Right lobe of liver (tissue), 4 donors: ENCODE measurements at regions not wholly inside any gene's neighbourhood (a gene's known extent, or its start where the extent isn't known, plus 50 kb on each side); places are given as distances from the start of the nearest gene placed in this dataset.

ENCODE experiments used
- POLR2A ChIP-seq: fragments of 450-650 bp; IDR thresholded peaks from one replicate; pipeline ENCODE4 v1.6.1; 2017; ENCODE audit warnings: antibody characterized with exemption, mild to moderate bottlenecking
- TF ChIP-seq, protein P1 (sequence below), 4 donors: fragments of 200-600 bp in 3 of 4; fragments of 450-650 bp in 1 of 4; IDR thresholded peaks; one replicate each; pipeline versions ENCODE4 v1.5.1 to v1.8.0; 2016 to 2022; ENCODE audit warnings: antibody characterized with exemption in 4 of 4, mild to moderate bottlenecking in 2 of 4
- donor health status: DM: no; HTN: no; CAD: no.
- donor health status: DM: no; HTN: no; CAD: no.
- donor health status: DM: no; HTN: yes; CAD: no.

DNA sequence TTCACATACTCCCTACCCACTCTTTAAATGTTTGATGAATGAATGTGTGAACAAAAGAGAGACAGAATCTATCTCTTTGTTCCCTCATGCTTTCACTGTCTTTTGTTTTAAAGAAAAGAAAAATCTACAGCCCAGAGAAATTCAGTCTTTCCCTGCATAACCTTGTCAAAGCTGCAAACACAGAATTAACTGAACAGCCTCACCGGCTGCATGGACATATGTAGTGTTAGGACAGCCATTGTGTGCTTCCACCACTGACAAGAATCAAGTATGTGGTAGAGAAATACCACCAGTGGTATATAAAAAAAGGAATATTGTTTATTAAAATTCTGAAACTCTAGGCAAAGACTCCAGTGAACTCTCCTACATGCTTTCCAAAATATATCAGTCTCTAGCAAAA, 348.4 kb upstream of the NBEA start:
- TF ChIP-seq, protein P1, sequence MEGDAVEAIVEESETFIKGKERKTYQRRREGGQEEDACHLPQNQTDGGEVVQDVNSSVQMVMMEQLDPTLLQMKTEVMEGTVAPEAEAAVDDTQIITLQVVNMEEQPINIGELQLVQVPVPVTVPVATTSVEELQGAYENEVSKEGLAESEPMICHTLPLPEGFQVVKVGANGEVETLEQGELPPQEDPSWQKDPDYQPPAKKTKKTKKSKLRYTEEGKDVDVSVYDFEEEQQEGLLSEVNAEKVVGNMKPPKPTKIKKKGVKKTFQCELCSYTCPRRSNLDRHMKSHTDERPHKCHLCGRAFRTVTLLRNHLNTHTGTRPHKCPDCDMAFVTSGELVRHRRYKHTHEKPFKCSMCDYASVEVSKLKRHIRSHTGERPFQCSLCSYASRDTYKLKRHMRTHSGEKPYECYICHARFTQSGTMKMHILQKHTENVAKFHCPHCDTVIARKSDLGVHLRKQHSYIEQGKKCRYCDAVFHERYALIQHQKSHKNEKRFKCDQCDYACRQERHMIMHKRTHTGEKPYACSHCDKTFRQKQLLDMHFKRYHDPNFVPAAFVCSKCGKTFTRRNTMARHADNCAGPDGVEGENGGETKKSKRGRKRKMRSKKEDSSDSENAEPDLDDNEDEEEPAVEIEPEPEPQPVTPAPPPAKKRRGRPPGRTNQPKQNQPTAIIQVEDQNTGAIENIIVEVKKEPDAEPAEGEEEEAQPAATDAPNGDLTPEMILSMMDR (IDR thresholded peaks at IDR 0.05), result no peak
- no peak for TF ChIP-seq POLR2A
